Mesendoderm (in vitro differentiated cells): ENCODE measurements at regions not wholly inside any gene's neighbourhood (a gene's known extent, or its start where the extent isn't known, plus 50 kb on each side); places are given as distances from the start of the nearest gene placed in this dataset.

ENCODE experiments used
- DNase-seq: peaks from one replicate; pipeline ENCODE4 v3.0.0; 2013
- H2AK5ac ChIP-seq: 2 replicates; pipeline ENCODE4 v1.6.1; 2013; ENCODE audit warnings: low read length, inconsistent platforms
- H2BK120ac ChIP-seq: 2 replicates; pipeline ENCODE4 v1.6.1; 2013; ENCODE audit warnings: low read depth, mild to moderate bottlenecking, low read length, moderate library complexity, mixed read lengths
- H2BK15ac ChIP-seq: replicated peaks from 2 replicates; pipeline ENCODE4 v1.6.1; 2013; ENCODE audit warnings: low read depth, mild to moderate bottlenecking, moderate library complexity
- H2BK5ac ChIP-seq: 2 replicates; pipeline ENCODE4 v1.6.1; 2013; ENCODE audit warnings: low read length, inconsistent platforms
- H3K18ac ChIP-seq: 2 replicates; pipeline ENCODE4 v1.6.1; 2013; ENCODE audit warnings: mild to moderate bottlenecking, low read length, mixed read lengths
- H3K23ac ChIP-seq: one replicate; pipeline ENCODE4 v1.6.1; 2013; ENCODE audit warnings: low read length
- H3K27ac ChIP-seq: 2 replicates; pipeline ENCODE4 v1.5.1; 2013; ENCODE audit warnings: low read depth, mild to moderate bottlenecking, inconsistent platforms, low read length, moderate library complexity
- H3K27me3 ChIP-seq: 2 replicates; pipeline ENCODE4 v1.6.1; 2013; ENCODE audit warnings: low read length, control low read depth, mild to moderate bottlenecking, inconsistent platforms; ENCODE audit not compliant: insufficient read depth, poor library complexity
- H3K36me3 ChIP-seq: 2 replicates; pipeline ENCODE4 v1.6.1; 2013; ENCODE audit warnings: low read length, inconsistent platforms; ENCODE audit not compliant: control insufficient read depth, insufficient read depth
- H3K4ac ChIP-seq: one replicate; pipeline ENCODE4 v1.6.1; 2013; ENCODE audit warnings: low read depth, mild to moderate bottlenecking, low read length, moderate library complexity
- H3K4me1 ChIP-seq: 2 replicates; pipeline ENCODE4 v1.6.1; 2013; ENCODE audit warnings: low read depth, low read length, inconsistent platforms; ENCODE audit not compliant: control insufficient read depth
- H3K4me2 ChIP-seq: 2 replicates; pipeline ENCODE4 v1.6.1; 2013; ENCODE audit warnings: low read length
- H3K4me3 ChIP-seq: 2 replicates; pipeline ENCODE4 v1.5.1; 2013; ENCODE audit warnings: mild to moderate bottlenecking, low read length
- H3K56ac ChIP-seq: one replicate; pipeline ENCODE4 v1.6.1; 2013; ENCODE audit warnings: low read length
- H3K79me1 ChIP-seq: 2 replicates; pipeline ENCODE4 v1.6.1; 2013; ENCODE audit warnings: low read length, inconsistent platforms
- H3K79me2 ChIP-seq: 2 replicates; pipeline ENCODE4 v1.6.1; 2013; ENCODE audit warnings: mild to moderate bottlenecking, low read length; ENCODE audit not compliant: control insufficient read depth, insufficient read depth
- H3K9ac ChIP-seq: 2 replicates; pipeline ENCODE4 v1.6.1; 2013; ENCODE audit warnings: low read length, inconsistent platforms
- H4K5ac ChIP-seq: one replicate; pipeline ENCODE4 v1.6.1; 2013; ENCODE audit warnings: low read length
- H4K8ac ChIP-seq: one replicate; pipeline ENCODE4 v1.6.1; 2013; ENCODE audit warnings: low read depth, mild to moderate bottlenecking, control low read depth, low read length, moderate library complexity
- WGBS: extraction: QIAGEN DNeasy Blood & Tissue Kit; methylation state at CpG from one replicate; pipeline ENCODE4 v1.1.7; 2013; ENCODE audit warnings: low lambda C conversion rate, missing lambda C conversion rate; ENCODE audit not compliant: insufficient coverage; ENCODE audit errors: extremely low coverage; 5-methylcytosine and 5-hydroxymethylcytosine counted together

DNA sequence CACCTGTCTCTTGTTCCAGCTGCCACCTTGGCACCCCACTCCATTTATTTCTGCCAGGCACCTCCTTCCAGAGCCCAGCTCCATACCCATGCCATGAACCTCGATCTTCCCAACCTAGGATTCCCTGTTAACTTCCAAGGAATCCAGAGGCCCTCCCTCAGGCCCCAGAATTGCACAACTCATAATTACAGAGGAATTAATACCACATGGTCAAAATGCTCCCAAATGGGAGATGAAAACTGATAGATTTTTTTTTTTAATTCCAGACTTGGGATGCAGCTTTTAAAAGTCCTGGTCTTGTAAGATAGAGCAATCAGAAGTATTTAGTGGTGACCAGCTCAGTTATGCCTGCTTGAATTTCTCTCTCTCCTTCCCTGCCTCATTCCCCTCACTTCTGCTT, 96.2 kb upstream of the CCDC112 start:
- Histone ChIP-seq H3K4me3 (no peak overlapping the region), H3K23ac (no peak overlapping the region), H3K79me1 (no peaks in the 10 kb centered on the region), H2AK5ac (no peak overlapping the region), H2BK120ac (no peak overlapping the region), H3K4me1 (no peaks in the 10 kb centered on the region), H3K18ac (no peak overlapping the region), H3K56ac (no peak overlapping the region), H3K9ac (no peak overlapping the region), H3K27ac (no peak overlapping the region), H3K36me3 (no peaks in the 10 kb centered on the region), H3K79me2 (no peaks in the 10 kb centered on the region), H4K5ac (no peak overlapping the region), H3K4ac (no peak overlapping the region), H4K8ac (no peak overlapping the region), H3K4me2 (no peak overlapping the region), H3K27me3 (no peaks in the 10 kb centered on the region), H2BK5ac (no peak overlapping the region), H2BK15ac (no peak overlapping the region)
- DNase-seq: no peak
- no CpG with 5 or more reads among the region's 1 CpG for WGBS

DNA sequence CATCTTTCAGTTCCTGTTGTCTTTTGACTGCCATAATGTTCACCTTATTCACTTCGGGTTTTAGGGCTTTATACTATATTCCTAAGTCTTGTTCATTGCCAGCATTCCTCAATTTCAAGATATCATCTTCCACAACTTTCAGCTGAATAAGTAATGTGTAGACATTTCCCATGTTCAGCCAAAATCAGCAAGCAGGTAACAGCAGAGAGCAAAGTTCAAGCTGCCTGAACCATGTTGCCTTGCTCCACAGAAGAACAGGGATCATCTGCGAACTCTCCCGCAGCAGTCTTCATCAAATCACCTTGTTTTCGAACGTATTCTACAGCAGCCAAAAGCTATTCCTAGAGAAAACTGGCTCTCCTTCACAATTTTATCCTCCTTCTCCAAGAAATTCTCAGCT, 95.3 kb upstream of the CCDC112 start:
- Histone ChIP-seq H3K4me1 (no peaks in the 10 kb centered on the region), H3K4me3 (no peak overlapping the region), H3K23ac (no peak overlapping the region), H3K4ac (no peak overlapping the region), H3K56ac (no peak overlapping the region), H3K4me2 (no peak overlapping the region), H2BK15ac (no peak overlapping the region), H3K18ac (no peak overlapping the region), H3K9ac (no peak overlapping the region), H3K79me2 (no peaks in the 10 kb centered on the region), H4K8ac (no peak overlapping the region), H3K36me3 (no peaks in the 10 kb centered on the region), H3K27me3 (no peaks in the 10 kb centered on the region), H2BK5ac (no peak overlapping the region), H3K79me1 (no peaks in the 10 kb centered on the region), H4K5ac (no peak overlapping the region), H2AK5ac (no peak overlapping the region), H2BK120ac (no peak overlapping the region), H3K27ac (no peak overlapping the region)
- DNase-seq: no peak
- no CpG with 5 or more reads among the region's 5 CpGs for WGBS

DNA sequence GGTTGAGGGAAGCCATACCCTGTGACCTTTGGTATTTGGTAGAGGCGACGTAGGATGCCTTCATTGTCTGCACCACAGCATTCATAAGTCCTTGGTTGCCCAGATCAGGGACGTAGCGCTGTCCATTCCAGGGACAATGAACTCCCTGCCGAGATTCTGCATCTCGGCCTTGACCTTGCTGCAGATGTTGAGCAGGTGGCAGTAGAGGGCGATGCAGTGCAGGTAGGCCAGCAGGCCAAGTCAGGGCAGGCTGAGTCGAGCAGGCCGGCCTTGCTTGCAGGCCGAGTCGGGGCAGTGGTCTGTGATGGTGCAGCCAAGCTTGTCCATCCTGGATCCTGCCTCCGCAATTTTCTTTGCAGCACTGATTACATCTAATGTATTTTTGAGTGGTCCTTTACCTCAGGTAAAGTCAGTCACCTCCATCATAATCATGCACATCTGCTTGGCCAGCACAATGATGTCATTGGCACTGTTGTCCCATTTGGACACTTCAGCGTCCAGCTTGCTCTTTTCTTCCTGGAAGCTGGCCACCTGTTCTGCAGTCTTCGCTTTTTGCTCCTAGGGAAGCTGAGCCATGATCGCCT, 93.4 kb upstream of the CCDC112 start:
- H3K18ac ChIP-seq: no peak overlapping the region
- peak; percentile 77 for DNase-seq
- no peaks in the 10 kb centered on the region for H3K36me3 ChIP-seq
- H3K56ac ChIP-seq: no peak overlapping the region
- H3K79me2 ChIP-seq: no peaks in the 10 kb centered on the region
- no peak overlapping the region for H2BK120ac ChIP-seq
- no peak overlapping the region for H3K4ac ChIP-seq
- H3K9ac ChIP-seq: no peak overlapping the region
- no peak overlapping the region for H3K27ac ChIP-seq
- H2AK5ac ChIP-seq: no peak overlapping the region
- H3K23ac ChIP-seq: no peak overlapping the region
- H4K5ac ChIP-seq: no peak overlapping the region
- no peak overlapping the region for H2BK5ac ChIP-seq
- no peaks in the 10 kb centered on the region for H3K79me1 ChIP-seq
- no peaks in the 10 kb centered on the region for H3K27me3 ChIP-seq
- WGBS: no CpG with 5 or more reads among the region's 15 CpGs
- no peak overlapping the region for H2BK15ac ChIP-seq
- H3K4me1 ChIP-seq: no peaks in the 10 kb centered on the region
- H3K4me3 ChIP-seq: no peak overlapping the region
- no peak overlapping the region for H4K8ac ChIP-seq
- H3K4me2 ChIP-seq: no peak overlapping the region

DNA sequence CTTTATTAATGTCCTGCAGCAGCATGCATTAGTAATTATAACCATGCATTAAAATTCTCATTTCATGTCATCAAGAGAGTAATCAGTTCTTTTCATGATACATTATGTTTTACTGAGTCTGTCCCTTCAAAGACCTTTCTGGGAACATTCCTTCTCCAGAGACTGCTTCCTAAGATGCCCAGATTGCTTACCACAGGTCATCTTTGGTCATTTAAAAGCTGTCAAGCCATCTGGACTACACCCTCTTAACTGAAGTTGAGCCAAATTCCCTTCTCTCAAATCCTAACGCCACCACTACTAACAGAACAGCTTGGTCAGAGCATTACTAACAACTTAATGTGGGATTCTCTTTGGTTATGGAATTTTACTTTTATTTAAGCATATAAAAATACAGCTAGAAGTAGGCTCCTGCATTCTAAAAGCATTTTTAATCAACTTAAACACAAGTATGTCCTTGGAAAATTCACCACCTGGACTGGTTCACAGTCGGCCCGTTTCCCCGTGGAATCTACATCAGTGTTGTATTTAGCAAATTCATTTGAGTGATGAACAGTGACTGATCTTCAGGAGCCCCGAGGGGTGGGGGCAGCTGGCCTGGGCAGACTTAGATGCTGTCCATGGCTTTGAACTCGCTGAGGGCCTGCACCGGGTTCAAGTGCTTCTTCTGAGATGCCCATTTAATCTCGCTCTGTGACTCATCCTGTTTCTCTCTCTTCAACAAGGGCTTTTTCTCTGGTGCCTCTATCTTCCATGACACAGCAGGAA, 92.8 kb upstream of the CCDC112 start:
- Histone ChIP-seq H3K23ac (no peak overlapping the region), H3K4me2 (no peak overlapping the region), H3K79me2 (no peaks in the 10 kb centered on the region), H3K4me3 (no peak overlapping the region), H4K5ac (no peak overlapping the region), H3K27me3 (no peaks in the 10 kb centered on the region), H4K8ac (no peak overlapping the region), H3K4me1 (no peaks in the 10 kb centered on the region), H2AK5ac (no peak overlapping the region), H3K18ac (no peak overlapping the region), H3K36me3 (no peaks in the 10 kb centered on the region), H3K9ac (no peak overlapping the region), H2BK120ac (no peak overlapping the region), H3K56ac (no peak overlapping the region), H2BK5ac (no peak overlapping the region), H3K79me1 (no peaks in the 10 kb centered on the region), H3K27ac (no peak overlapping the region), H3K4ac (no peak overlapping the region), H2BK15ac (no peak overlapping the region)
- DNase-seq: no peak
- WGBS: no CpG with 5 or more reads among the region's 8 CpGs

DNA sequence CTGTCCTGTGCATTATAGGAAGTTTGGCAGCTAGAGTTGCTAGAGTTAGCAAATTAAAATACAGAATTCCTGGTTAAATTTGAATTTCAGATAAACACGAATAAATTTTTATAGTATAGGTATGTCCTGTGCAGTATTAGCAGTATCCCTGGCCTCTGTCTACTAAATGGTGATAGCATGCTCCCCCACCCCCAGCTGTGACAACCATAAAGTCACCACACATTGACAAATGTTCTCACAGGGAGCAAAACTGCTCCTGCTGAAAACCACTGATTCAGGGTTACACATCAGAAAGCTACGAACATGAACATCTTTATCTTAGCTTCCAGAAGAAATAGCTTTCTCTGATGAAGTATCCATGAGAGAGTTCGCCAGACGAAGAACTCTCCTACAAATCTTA, 91.8 kb upstream of the CCDC112 start:
- H3K4ac ChIP-seq: no peak overlapping the region
- H3K79me2 ChIP-seq: no peaks in the 10 kb centered on the region
- no peak overlapping the region for H3K23ac ChIP-seq
- no peak overlapping the region for H2BK120ac ChIP-seq
- no peak overlapping the region for H4K8ac ChIP-seq
- H3K27ac ChIP-seq: no peak overlapping the region
- H3K9ac ChIP-seq: no peak overlapping the region
- H2AK5ac ChIP-seq: no peak overlapping the region
- no peaks in the 10 kb centered on the region for H3K4me1 ChIP-seq
- no peak overlapping the region for H2BK5ac ChIP-seq
- H3K79me1 ChIP-seq: no peaks in the 10 kb centered on the region
- H2BK15ac ChIP-seq: no peak overlapping the region
- no peak overlapping the region for H4K5ac ChIP-seq
- H3K4me3 ChIP-seq: no peak overlapping the region
- H3K18ac ChIP-seq: no peak overlapping the region
- no peaks in the 10 kb centered on the region for H3K27me3 ChIP-seq
- WGBS: no CpG with 5 or more reads among the region's 4 CpGs
- H3K36me3 ChIP-seq: no peaks in the 10 kb centered on the region
- DNase-seq: no peak
- H3K56ac ChIP-seq: no peak overlapping the region
- H3K4me2 ChIP-seq: no peak overlapping the region

DNA sequence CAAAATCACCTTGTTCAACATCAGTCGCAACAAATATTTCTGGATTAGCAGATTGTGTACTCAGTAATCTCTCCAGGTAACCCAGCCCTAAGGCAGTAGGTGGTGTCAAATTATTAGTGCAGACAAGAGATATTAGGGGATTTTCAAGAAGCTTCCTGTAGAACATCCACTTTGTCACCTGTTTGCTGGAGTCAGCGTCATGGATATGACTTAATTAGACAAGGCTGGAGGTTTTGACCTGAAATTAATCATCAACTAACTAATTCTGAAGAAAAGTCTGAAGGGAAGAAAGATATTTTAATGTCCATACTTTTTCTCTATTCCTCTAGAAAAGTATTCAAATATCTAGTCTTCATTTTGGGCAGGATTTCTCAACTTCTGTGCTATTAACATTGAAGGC, 91.4 kb upstream of the CCDC112 start:
- Histone ChIP-seq H3K18ac (no peak overlapping the region), H3K4ac (no peak overlapping the region), H3K27ac (no peak overlapping the region), H2BK15ac (no peak overlapping the region), H3K4me2 (no peak overlapping the region), H3K79me1 (no peaks in the 10 kb centered on the region), H2BK5ac (no peak overlapping the region), H3K9ac (no peak overlapping the region), H3K4me1 (no peaks in the 10 kb centered on the region), H3K4me3 (no peak overlapping the region), H3K27me3 (no peaks in the 10 kb centered on the region), H4K5ac (no peak overlapping the region), H2AK5ac (no peak overlapping the region), H2BK120ac (no peak overlapping the region), H4K8ac (no peak overlapping the region), H3K56ac (no peak overlapping the region), H3K36me3 (no peaks in the 10 kb centered on the region), H3K79me2 (no peaks in the 10 kb centered on the region), H3K23ac (no peak overlapping the region)
- no peak for DNase-seq
- no CpG with 5 or more reads among the region's 2 CpGs for WGBS
